SK-N-SH treated with all-trans-retinoic acid at 6 μM for 48 hours (cell line): ENCODE measurements at regions not wholly inside any gene's neighbourhood (a gene's known extent, or its start where the extent isn't known, plus 50 kb on each side); places are given as distances from the start of the nearest gene placed in this dataset.

Experiments used
- CREB5 ChIP-seq: fragments of 250-450 bp; sonication (Bioruptor Pico); IDR thresholded peaks from 2 replicates; pipeline ENCODE4 v1.5.1; 2020; ENCODE audit warnings: low read depth, mild to moderate bottlenecking, moderate library complexity
- PATZ1 ChIP-seq: fragments of 250-450 bp; sonication (Bioruptor Pico); IDR thresholded peaks from 2 replicates; pipeline ENCODE4 v1.8.0; 2020; ENCODE audit warnings: mild to moderate bottlenecking, moderate library complexity, borderline replicate concordance
- TSHZ2 ChIP-seq: fragments of 250-450 bp; sonication (Bioruptor Pico); IDR thresholded peaks from 2 replicates; pipeline ENCODE4 v1.5.0; 2020; ENCODE audit warnings: mild to moderate bottlenecking, moderate library complexity
- ZC3H10 ChIP-seq: fragments of 250-450 bp; sonication (Bioruptor Pico); IDR thresholded peaks from 2 replicates; pipeline ENCODE4 v1.5.1; 2021; ENCODE audit warnings: mild to moderate bottlenecking, moderate library complexity
- ZFP3 ChIP-seq: fragments of 250-450 bp; sonication (Bioruptor Pico); IDR thresholded peaks from 2 replicates; pipeline ENCODE4 v1.5.0; 2020; ENCODE audit warnings: mild to moderate bottlenecking, moderate library complexity

GRCh38 chr13:76775088-76775740 is 111.0 kb downstream of the KCTD12 start:
- TF ChIP-seq PATZ1 (CRISPR knock-in tag) (no peak), ZC3H10 (CRISPR knock-in tag) (no peak), ZFP3 (CRISPR knock-in tag) (no peak), TSHZ2 (CRISPR knock-in tag) (no peak), CREB5 (CRISPR knock-in tag) (no peak)
